Mucosa of gallbladder (tissue), 1 donor: ENCODE measurements at regions not wholly inside any gene's neighbourhood (a gene's known extent, or its start where the extent isn't known, plus 50 kb on each side); places are given as distances from the start of the nearest gene placed in this dataset.

Experiments used
- DNase-seq: peaks from one replicate; pipeline ENCODE4 v3.0.0-alpha.2; 2020; ENCODE audit warnings: low spot score
- donor health status: DM: no; HTN: no; CAD: no.

DNA sequence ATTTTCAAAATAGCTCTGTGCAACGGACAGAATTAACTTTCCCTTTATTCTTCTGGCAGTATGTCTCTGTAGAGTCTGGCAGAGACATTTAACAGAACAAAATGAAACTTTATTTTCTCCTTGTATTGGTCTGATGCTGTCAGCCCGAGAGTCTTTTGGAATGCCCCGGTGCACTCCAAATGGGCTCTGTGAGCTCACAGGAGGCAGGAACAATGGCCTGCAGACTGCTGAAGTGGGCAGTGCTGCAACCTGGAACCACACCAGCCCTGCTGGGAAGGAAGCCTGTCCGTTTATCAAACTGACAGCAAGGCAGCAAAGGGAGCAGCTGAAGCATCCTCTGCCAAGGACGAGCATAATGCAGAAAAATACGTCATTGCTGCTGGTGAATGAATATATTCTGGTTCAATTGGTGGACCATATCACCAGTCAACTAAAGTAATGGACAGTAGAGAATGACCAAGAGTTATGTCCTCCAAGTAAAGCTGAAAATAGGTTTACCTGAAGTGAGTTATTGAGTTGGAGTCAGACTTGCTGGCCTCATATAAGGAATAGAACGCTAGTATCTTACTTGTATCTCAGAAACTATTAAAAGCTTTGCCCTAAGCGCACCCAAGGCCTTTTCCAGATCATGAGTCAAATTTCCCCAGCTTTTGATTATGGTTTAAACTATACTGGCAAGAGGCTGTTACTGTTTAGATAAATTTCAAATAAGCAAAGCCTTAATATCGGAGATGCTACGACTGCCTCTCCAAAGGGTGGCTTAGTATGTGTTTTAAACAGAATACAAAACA, 207.6 kb upstream of the TANK start:
- DNase-seq, result no peak

DNA sequence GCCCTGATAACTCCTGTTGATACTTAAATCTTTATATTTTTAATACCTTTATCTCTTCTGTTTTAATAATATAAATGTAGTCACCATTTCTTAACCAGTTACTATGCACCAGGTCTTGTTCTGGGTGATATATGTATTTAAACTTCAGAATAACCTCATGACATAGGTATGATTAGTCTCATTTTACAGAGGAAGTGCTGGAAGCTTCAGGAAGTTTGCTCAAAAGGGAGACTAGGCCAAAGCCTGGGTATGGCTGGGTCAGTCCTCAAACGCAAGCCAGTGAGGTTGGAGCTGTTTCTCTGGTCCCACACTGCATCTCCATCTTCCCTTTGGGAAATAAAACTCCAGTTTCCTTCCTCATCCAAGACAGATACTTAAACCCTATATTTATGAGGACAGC, 204.7 kb upstream of the TANK start:
- DNase-seq, result no peak

DNA sequence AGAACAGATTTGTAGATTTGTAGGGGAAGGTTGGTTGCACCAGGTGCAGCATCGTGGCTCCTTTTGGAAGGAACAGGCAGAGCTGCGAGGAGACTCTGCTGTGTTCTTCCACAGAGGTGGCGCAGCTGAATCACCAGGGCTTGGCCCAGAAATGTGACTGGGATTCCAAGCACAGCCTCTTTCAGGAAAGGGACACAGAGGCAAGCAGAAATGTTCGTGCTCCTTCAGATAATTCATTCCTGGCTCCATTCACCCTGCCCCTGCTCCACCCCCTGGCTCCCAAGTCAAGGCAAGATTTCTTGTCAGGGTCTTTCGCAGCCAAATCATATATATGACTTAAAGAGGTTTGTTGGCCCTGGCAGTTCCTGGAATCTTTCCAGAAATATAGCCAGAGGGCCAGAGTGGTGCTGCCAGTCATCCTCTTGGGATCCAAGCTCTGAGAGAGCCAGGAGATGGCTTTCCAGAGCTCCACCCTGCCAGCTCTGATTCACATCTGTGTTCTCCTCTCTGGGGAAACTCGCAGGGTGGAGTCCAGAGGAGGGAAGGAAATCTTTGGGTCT, 203.9 kb upstream of the TANK start:
- DNase-seq, result no peak

DNA sequence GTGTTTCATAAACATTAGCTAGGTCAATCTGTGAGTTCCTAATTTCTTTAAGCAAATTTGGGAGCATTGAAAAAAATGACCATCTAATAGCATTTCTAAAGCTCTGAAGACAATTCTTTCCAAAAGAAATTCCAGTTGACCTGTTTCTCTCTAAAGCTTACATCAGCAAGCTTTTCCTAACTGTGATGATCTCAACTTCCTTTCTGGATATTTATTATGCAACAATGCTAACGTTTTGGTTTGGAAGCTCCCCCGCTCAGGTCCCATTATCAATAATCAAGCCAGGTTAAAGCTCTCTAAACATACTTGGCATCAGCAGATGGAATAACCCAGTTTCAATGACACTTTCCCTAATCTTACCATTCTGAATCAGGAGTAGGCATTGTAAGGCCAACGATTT, 196.3 kb upstream of the TANK start:
- DNase-seq, result no peak

DNA sequence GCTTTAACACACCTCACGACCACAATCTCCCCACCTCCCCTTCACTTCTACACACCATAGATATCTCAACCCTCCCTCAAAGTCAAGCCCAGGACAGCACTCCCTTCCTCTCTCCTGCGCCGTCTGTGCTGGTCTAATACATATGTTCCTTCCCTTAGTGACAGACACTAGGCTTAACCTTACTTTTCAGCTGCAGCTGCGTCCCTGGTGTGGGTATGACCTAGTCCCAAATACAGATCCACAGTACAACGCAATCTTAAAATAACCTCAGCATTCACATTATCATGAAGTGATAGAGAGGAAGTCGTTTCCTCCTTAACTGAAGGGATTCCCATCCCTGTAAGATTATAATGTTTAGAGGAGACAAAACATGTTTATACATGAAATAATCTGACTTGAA, 192.7 kb upstream of the TANK start:
- no peak for DNase-seq

DNA sequence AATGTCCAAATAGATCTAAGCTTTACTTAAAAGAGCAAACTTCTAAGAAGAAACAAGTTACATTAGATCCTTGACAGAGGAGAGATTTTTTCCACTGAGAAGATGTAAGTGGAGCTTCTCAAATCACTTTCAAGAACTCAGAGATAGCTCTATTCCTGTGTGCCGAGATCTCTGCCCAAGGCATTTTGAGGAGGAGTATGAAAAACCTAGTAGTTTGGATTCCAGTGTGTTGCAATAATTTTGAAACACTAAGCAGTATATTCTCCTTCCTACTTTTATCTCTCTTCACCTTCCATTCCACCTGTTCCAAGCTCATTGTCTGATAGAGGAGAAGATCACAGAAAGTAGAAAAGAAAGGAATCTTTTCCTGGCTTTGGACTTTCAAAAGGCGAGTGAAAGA, 192.0 kb upstream of the TANK start:
- no peak for DNase-seq

DNA sequence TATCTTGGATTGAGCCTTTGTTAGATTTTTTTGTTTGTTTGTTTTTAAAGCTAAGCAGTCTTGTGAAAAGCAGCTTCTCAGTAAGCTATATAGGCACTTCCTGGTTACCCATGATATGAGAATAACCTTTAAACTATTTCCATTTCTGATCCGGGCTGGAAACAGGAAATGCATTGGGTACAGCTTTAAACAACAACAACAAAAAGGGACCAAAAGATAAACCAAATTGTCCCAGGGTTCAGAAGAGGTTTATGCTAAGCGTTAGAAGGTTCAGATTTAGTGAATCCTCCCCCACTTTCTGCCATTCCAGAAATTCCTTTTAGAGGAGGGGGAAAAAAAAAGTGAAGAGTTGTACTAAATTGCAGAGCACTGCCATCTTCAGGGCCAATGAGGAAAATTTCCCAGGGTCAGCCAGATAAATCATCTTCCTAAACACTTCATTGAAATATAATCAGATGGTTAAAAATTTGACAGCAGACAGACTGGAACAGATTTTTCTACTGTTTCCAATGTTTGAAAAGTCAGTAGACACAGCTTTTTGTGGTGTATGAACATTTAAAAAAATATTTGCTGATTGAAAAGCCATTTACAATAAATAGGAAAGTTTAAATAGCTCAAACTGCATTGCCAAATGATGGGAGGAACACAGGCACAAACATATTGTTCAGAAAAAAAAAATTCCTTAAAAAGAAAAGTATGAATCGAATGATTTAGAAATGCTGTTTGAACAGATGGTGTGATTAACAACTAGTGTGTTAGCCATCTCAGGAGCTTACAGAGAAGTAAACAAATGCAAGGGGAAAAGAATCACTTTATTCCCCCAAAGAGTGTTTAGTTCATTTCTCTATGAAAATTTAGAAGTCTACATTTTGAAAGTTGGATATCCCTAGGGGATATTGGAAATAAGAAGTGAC, 189.9 kb upstream of the TANK start:
- DNase-seq, result peak; percentile 38

DNA sequence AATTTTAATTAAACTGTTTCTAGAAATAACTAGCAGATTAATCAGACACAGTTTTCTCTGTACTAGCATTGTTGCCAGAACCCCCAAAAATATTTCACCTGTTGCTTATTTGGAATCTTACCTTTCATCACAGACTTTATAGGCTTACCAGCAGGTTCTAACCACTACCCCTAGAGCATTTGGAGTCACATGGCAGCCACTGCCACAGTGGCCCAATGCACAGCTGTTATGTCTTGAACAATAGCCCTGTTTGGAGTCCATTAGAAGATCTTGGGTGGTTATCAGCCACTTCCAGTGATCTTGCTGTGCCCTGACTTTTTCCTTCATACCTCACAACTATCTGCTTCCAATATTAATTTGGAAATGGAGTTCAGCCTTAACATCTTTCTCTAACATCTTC, 186.2 kb upstream of the TANK start:
- no peak for DNase-seq

DNA sequence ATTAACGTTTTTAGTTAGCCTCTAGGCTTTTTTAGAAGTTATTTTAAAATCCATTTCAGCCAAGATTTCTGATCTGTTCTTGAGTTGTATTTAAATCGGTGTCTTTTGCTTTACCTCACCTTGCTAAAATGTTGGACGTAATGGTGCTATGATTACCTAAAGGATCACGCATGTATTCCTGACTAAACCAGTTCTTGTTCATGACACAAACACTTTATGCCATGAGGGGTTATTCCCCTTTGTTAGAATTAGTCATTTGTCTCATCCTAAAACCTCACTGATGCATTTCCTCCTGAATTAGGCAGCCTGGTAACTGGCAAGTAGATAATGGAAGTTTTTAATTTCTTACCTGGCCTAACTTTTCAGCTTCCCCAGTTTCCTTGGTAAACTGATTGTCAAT, 185.4 kb upstream of the TANK start:
- DNase-seq, result no peak

DNA sequence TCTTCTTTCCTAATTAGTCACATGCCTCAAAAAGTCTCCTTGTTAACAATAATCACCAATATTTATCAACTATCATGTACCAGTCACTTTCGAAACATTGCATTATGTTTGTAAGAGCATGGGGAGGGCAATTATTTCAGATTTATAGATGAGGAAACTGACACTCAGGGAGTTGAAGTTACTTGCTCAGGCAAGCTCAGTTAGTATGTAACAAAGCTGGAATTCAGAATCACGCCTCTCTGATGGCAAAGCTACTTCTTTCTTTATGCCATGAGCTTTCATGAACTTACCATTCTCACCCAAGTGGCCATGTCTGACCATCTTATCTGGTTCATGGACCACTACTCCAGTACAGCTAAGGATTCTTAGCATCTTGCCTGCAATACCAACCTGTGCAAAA, 183.4 kb upstream of the TANK start:
- DNase-seq, result no peak

DNA sequence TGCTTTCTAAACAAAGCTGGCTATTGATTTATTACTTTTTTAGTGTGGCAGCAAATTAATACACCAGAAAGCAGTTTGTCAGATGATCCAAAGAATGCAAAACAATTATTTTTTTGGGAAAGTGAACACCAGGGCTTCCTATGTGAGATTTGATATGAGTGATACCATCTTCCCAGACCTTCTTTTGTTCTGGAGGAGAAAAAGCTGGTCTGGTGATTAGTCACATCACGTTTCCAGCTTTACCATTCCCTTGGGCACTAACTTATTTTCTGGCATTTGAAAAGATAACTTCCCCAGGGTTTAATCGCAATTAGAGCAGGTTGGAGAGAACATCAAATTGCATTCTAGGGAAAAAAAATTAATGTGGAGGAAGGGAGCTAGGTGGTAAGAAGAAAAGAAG, 182.9 kb upstream of the TANK start:
- no peak for DNase-seq

DNA sequence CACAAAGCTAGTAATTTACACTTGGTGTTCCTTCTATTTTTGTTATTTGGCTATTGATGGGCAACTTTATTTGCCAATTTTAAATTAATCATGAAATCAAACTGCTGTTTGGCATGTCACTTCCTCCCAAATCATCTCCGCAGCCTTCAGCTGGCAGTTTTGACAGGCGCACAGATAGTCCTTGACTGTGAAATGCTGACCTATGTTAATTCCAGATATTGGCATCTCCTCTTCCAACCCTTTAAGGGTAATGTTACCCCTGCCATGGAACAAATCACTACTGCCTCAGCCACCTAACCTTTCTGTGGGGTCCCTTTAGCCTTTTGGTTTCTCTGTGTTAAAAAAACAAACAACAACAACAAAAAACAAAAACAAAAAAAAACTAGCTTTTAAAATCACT, 182.4 kb upstream of the TANK start:
- no peak for DNase-seq

DNA sequence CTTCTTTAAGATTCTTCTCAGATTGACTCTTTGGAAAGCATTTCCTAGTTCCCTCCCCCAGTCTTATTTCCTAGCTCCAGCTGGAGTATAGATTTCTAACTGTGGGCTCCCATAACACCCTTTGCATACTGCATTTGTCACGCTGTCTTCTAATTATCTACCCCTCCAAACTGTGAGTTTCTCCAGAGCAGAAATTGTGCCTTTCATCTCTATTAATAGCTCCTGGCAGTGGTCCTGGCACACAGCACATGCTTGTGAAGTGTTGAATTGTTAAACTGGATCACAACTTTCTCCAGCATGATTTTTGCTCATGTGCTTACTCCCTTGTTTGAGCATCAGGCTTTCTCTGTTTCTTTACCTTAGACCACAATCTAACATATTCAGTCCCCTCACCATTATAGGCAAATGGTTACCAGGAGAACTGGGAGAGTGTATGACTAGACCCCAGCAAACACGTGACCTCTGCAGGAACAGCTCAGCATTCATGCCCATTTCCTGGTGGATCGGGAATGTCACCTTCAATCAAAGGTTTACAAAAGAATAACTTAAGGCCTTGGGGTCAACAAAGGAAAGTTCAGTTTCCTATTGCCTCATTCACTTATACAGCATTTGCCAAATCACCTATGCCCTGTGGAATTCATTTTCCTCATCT, 175.7 kb upstream of the TANK start:
- DNase-seq, result no peak

DNA sequence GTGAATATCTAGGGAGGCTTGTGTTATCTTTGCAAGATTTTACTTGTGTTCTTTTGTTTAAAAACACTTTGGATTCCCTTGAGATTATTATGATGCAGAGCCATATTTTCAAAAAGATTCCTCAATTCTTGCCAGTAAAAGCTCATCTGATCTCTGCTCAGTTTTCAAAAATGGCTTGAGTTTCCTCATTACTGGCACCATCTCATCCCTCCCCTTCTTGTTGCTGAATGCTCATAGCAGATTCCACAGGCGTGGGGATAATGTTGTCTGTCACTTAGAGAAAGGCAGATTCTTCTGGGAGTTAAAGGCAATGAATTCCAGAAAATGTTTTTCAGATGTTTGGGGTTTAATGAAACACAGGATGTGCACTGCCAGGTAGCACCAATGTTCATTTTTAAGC, 170.4 kb upstream of the TANK start:
- no peak for DNase-seq

DNA sequence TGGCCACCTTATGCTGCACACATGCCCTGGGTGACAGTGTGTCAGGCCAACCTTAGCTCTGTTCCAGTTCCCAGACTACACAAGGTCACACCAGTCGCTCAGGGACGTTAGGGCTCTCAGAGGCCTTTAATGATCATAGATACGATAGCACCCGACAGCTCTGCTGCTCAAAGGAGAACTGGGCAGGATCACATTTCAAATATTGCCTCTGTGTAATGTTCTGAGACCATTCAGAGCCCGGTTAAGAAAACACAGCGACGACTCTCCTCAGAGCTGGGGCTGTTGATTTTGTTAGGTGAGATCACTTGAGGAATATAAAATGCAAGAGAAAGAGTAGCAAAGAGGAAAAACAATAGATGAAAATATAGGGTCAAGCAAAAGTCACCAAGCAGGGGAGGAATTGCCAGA, 166.6 kb upstream of the TANK start:
- DNase-seq, result no peak

DNA sequence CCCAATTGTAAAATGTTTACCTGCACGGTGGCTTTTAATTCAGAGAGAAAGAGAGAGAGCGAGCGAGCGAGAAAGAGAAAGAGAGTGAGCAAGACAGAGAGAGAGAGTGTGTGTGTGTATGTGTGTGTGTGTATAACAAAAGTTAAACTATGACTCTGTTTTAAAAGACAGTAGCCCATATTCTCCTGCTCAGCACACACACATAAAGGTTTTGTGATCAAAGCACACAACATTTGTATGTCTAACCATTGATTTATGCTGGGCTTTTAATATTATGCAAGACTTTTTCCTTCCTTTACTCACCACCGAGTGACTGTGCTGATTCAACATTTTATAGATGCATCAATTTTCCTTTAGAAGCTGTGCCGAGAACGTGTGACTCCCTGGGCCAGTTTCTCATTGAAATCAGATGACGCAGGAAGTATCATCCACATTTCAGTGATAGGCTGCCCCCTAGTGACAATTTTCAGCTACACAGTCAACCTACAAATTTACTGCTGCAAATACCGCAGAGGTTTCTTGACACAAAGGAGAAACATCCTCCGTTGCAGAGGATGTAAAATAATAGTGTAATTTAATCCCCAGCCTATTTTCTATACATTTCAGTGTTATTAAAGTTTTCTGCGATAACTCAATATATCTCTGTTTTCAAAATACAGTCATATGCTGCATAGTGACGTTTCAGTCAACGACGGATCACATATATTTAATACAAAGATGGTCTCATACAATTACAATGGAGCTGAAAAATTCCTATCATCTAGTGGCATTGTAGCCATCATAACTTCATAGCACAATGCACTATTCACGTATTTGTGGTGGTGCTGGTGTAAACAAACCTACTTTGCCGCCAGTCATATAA, 165.9 kb upstream of the TANK start:
- peak; percentile 88 for DNase-seq

DNA sequence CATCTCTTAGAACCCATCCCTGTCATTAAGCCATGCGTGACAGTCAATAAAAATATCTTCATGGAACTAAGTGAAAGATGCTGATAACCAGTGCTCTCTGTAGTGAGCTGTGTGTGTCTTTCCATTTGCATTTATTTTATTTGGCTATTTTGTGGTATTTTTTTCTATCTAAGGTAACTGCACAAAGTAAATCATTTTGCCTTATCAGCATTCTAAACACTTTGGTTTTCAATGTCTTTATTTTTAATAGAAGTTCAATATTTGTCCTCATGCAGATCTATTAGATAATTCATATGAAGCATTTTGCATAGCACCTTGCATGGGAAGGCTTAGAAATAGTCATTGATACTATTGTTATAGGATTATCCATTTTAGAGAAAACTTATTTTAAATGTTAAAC, 163.6 kb upstream of the TANK start:
- DNase-seq, result no peak

DNA sequence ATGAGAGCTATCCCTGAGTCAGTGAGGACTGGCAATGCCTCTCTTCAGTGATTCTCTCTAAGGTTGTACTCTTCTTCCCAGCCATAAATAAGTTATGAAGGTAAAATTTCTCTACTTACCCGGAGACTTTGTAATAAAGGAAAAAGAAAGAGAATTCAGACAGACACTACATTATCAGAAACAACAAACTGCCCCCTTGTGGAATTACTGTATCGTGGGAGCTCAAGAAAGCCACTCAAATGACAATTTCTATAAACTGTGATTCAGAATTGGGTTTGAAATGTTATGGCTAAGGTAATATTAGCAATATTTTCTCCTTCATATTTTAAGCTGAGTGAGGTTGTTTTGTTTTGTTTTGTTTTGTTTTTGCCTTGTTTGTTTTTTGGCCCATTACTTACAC, 155.8 kb upstream of the TANK start:
- DNase-seq, result no peak

DNA sequence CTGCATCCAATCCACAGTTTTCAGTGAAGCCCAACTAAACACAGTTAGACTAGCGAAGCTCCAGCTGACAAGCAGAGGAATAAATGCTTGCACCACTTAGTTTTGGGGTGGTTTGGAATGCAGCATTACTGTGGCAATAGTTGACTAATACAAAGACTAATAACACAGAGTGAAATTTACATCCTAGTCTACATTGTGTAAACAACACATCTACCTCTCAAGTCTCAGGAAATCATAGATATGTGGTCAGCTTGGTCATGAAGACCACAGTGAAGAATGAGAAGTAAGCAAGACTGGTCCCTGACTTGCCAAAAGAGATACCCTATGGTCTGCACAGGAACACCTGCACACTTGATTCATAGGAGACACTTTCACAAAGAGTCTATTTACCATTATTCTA, 155.1 kb upstream of the TANK start:
- no peak for DNase-seq

DNA sequence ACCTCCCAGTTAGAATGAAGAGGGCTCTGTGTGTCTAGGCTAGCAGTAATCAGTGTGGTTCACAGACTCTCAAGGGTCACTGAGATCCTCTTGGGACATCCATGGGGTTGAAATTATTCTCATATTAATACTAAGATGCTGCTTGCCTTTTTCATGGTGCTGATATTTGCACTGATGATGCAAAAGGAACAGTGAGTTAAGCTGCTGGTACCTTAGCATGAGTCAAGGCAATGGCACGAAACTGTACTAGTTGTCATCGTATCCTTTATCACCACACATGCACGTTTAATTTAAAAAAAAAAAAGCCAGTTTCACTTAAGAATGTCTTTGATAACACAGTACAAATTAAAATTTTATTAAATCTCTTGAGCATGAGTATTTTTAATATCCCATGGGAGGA, 151.9 kb upstream of the TANK start:
- DNase-seq, result no peak

DNA sequence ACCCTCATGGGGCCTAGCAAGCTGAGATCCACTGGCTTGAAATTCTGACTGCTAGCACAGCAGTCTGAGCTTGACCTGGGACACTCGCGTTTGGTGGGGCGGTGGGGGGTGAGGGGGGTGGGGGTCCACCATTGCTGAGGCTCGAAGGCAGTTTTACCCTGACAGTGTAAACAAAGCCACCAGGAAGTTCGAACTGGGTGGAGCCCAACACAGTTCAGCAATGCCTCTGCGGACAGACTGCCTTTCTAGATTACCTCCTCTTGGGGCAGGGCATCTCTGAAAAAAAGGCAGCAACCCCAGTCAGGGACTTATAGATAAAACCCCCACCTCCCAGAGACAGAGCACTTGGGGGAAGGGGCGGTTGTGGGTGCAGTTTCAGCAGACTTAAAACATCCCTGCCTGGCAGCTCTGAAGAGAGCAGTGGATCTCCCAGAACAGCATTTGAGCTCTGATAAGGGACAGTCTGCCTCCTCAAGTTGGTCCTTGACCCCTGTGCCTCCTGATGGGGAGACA, 149.7 kb upstream of the TANK start:
- DNase-seq, result no peak
